GM12874 (cell line): ENCODE measurements at regions not wholly inside any gene's neighbourhood (a gene's known extent, or its start where the extent isn't known, plus 50 kb on each side); places are given as distances from the start of the nearest gene placed in this dataset.

Experiments
- CTCF ChIP-seq: IDR thresholded peaks from 2 replicates; pipeline ENCODE4 v1.5.1; 2011; ENCODE audit warnings: low read depth, mild to moderate bottlenecking, control low read depth, low read length, moderate library complexity; ENCODE audit not compliant: insufficient read depth

GRCh38 chr3:182308328-182308727 is 485.0 kb upstream of the ATP11B start:
- TF ChIP-seq CTCF = no peak

GRCh38 chr3:182309120-182309519 is 484.2 kb upstream of the ATP11B start:
- TF ChIP-seq CTCF = no peak

- TF ChIP-seq CTCF = no peak
These were observed 478.0 kb upstream of the ATP11B start for GRCh38 chr3:182315313-182315712.

- no peak for TF ChIP-seq CTCF
These were observed 470.1 kb upstream of the ATP11B start for GRCh38 chr3:182323126-182323700.

- TF ChIP-seq CTCF = no peak
These were observed 469.4 kb upstream of the ATP11B start for GRCh38 chr3:182323898-182324297.

GRCh38 chr3:182325213-182325950 is 467.9 kb upstream of the ATP11B start:
- TF ChIP-seq CTCF = no peak

- no peak for TF ChIP-seq CTCF
These were observed 466.1 kb upstream of the ATP11B start for GRCh38 chr3:182327196-182327681.
